H1 (cell line): ENCODE measurements at regions not wholly inside any gene's neighbourhood (a gene's known extent, or its start where the extent isn't known, plus 50 kb on each side); places are given as distances from the start of the nearest gene placed in this dataset.

Source experiments
- EP300 ChIP-seq, 2 experiments: IDR thresholded peaks; 1 replicate in 1 of 2; 2 replicates in 1 of 2; pipeline ENCODE4 v1.6.1; 2011 to 2012; ENCODE audit warnings: low read depth in 2 of 2, low read length in 2 of 2, mild to moderate bottlenecking in 2 of 2, borderline replicate concordance in 1 of 2, inconsistent platforms in 1 of 2, moderate library complexity in 1 of 2

GRCh38 chr17:79465011-79465680 is 145.7 kb downstream of the RBFOX3 start (continued):
- no peak for TF ChIP-seq EP300 (IDR thresholded peaks at IDR 0.05; ENCODE audit: borderline replicate concordance in 1 of 2, low read depth in 2 of 2, low read length in 2 of 2)
